T-helper 17 cell (primary cell): ENCODE measurements at regions not wholly inside any gene's neighbourhood (a gene's known extent, or its start where the extent isn't known, plus 50 kb on each side); places are given as distances from the start of the nearest gene placed in this dataset.
"Not testable (repeated sequence)": the region's sequence is repeated elsewhere in the genome, so short reads cannot be mapped to it uniquely, and the experiment has no call there.

Experiments
- ATAC-seq: fragments of 150-1000 bp; cut with Tn5 transposase; 2 replicates; pipeline ENCODE4 v1.10.0; 2021; ENCODE audit warnings: mild to moderate bottlenecking, moderate library complexity
- DNase-seq, 3 donors: peaks; one replicate each; pipeline versions ENCODE4 v3.0.0 to v3.0.0-alpha.2; 2020 to 2021
- H3K9me3 ChIP-seq: one replicate; pipeline ENCODE4 v1.7.0; 2013; ENCODE audit warnings: low read length, mild to moderate bottlenecking; ENCODE audit not compliant: control insufficient read depth, poor library complexity, severe bottlenecking
- H3K27ac Mint-ChIP-seq: one replicate; pipeline ENCODE4 v1.8.0; 2022; ENCODE audit warnings: mild to moderate bottlenecking, moderate library complexity, mixed read lengths
- H3K27me3 Mint-ChIP-seq: one replicate; pipeline ENCODE4 v1.8.0; 2022; ENCODE audit warnings: mixed read lengths
- H3K36me3 Mint-ChIP-seq: one replicate; pipeline ENCODE4 v1.8.0; 2022; ENCODE audit warnings: low read depth, mixed read lengths
- H3K4me1 Mint-ChIP-seq: one replicate; pipeline ENCODE4 v1.8.0; 2022; ENCODE audit warnings: mild to moderate bottlenecking, mixed read lengths
- H3K4me3 Mint-ChIP-seq: one replicate; pipeline ENCODE4 v1.8.0; 2022; ENCODE audit warnings: mild to moderate bottlenecking, moderate library complexity, mixed read lengths

GRCh38 chr22:25334631-25335030 is 115.2 kb downstream of the CRYBB2 start:
- H3K27ac Mint-ChIP-seq, H3K4me1 Mint-ChIP-seq, H3K4me3 Mint-ChIP-seq, DNase-seq, ATAC-seq, H3K36me3 Mint-ChIP-seq, H3K9me3 ChIP-seq: not testable (repeated sequence)
- peaks cover 10% of the 10 kb centered on the region for H3K27me3 Mint-ChIP-seq

GRCh38 chr22:25335276-25335675 is 115.8 kb downstream of the CRYBB2 start:
- H3K4me3 Mint-ChIP-seq, ATAC-seq, H3K4me1 Mint-ChIP-seq, H3K36me3 Mint-ChIP-seq, H3K9me3 ChIP-seq, H3K27me3 Mint-ChIP-seq, DNase-seq, H3K27ac Mint-ChIP-seq: not testable (repeated sequence)

- not testable (repeated sequence) for H3K4me1 Mint-ChIP-seq, H3K9me3 ChIP-seq, H3K4me3 Mint-ChIP-seq, H3K36me3 Mint-ChIP-seq, H3K27ac Mint-ChIP-seq, DNase-seq, H3K27me3 Mint-ChIP-seq, ATAC-seq
These were observed 121.1 kb downstream of the CRYBB2 start for GRCh38 chr22:25340536-25340935.

- ATAC-seq, H3K27me3 Mint-ChIP-seq, H3K4me3 Mint-ChIP-seq: not testable (repeated sequence)
These were observed 124.9 kb downstream of the CRYBB2 start for GRCh38 chr22:25344366-25344765.

GRCh38 chr22:25346859-25347751 is 127.7 kb downstream of the CRYBB2 start:
- Mint-ChIP-seq H3K4me3 (no peak overlapping the region), H3K27ac (no peak overlapping the region), H3K4me1 (peaks cover 2% of the 10 kb centered on the region), H3K36me3 (peaks cover 2% of the 10 kb centered on the region), H3K27me3 (no peaks in the 10 kb centered on the region)
- ATAC-seq, result no peak
- H3K9me3 ChIP-seq, result no peaks in the 10 kb centered on the region
- DNase-seq, result no peak

More at GRCh38 chr22:25344366-25344765, 124.9 kb downstream of the CRYBB2 start:
- H3K27ac Mint-ChIP-seq, H3K4me1 Mint-ChIP-seq, DNase-seq, H3K9me3 ChIP-seq, H3K36me3 Mint-ChIP-seq: not testable (repeated sequence)

- no peaks in the 10 kb centered on the region for H3K27me3 Mint-ChIP-seq
- no peaks in the 10 kb centered on the region for H3K9me3 ChIP-seq
- DNase-seq (no peak), ATAC-seq (no peak)
- peaks cover 2% of the 10 kb centered on the region for H3K4me1 Mint-ChIP-seq
- peaks cover 2% of the 10 kb centered on the region for H3K36me3 Mint-ChIP-seq
- H3K27ac Mint-ChIP-seq, result no peak overlapping the region
- no peak overlapping the region for H3K4me3 Mint-ChIP-seq
These were observed 128.3 kb downstream of the CRYBB2 start for GRCh38 chr22:25347752-25348102.

- no peaks in the 10 kb centered on the region for H3K9me3 ChIP-seq
- Mint-ChIP-seq H3K36me3 (peaks cover 2% of the 10 kb centered on the region), H3K4me3 (no peak overlapping the region), H3K4me1 (peaks cover 2% of the 10 kb centered on the region), H3K27ac (no peak overlapping the region), H3K27me3 (no peaks in the 10 kb centered on the region)
- DNase-seq (no peak), ATAC-seq (no peak)
These were observed 129.0 kb downstream of the CRYBB2 start for GRCh38 chr22:25348391-25348790.

GRCh38 chr22:25348996-25349395 is 129.6 kb downstream of the CRYBB2 start:
- not testable (repeated sequence) for H3K27ac Mint-ChIP-seq, H3K4me1 Mint-ChIP-seq, H3K27me3 Mint-ChIP-seq, DNase-seq, ATAC-seq, H3K36me3 Mint-ChIP-seq, H3K9me3 ChIP-seq, H3K4me3 Mint-ChIP-seq

- Mint-ChIP-seq H3K4me1 (peaks cover 2% of the 10 kb centered on the region), H3K36me3 (peaks cover 8% of the 10 kb centered on the region), H3K27me3 (no peaks in the 10 kb centered on the region), H3K4me3 (no peak overlapping the region), H3K27ac (no peak overlapping the region)
- ATAC-seq (no peak), DNase-seq (no peak)
- no peaks in the 10 kb centered on the region for H3K9me3 ChIP-seq
These were observed 131.1 kb downstream of the CRYBB2 start for GRCh38 chr22:25350551-25350971.

GRCh38 chr22:25351631-25352293 is 132.3 kb downstream of the CRYBB2 start:
- no peak overlapping the region for H3K4me3 Mint-ChIP-seq
- ATAC-seq, result no peak
- H3K9me3 ChIP-seq, result no peaks in the 10 kb centered on the region
- H3K27me3 Mint-ChIP-seq, result no peaks in the 10 kb centered on the region
- no peak overlapping the region for H3K27ac Mint-ChIP-seq
- H3K36me3 Mint-ChIP-seq, result peaks cover 8% of the 10 kb centered on the region
- DNase-seq, result peak in 1 of 3 donors; percentile 6
- H3K4me1 Mint-ChIP-seq, result peaks cover 2% of the 10 kb centered on the region

- Mint-ChIP-seq H3K4me1 (peaks cover 2% of the 10 kb centered on the region), H3K27me3 (no peaks in the 10 kb centered on the region), H3K27ac (no peak overlapping the region), H3K4me3 (no peak overlapping the region), H3K36me3 (peaks cover 10% of the 10 kb centered on the region)
- H3K9me3 ChIP-seq, result no peaks in the 10 kb centered on the region
- ATAC-seq (no peak), DNase-seq (no peak)
These were observed 132.8 kb downstream of the CRYBB2 start for GRCh38 chr22:25352294-25352680.

GRCh38 chr22:25353516-25354445 is 134.3 kb downstream of the CRYBB2 start:
- Mint-ChIP-seq H3K36me3 (peaks cover 16% of the 10 kb centered on the region), H3K4me3 (no peak overlapping the region), H3K27me3 (no peaks in the 10 kb centered on the region), H3K4me1 (peaks cover 2% of the 10 kb centered on the region), H3K27ac (no peak overlapping the region)
- no peaks in the 10 kb centered on the region for H3K9me3 ChIP-seq
- ATAC-seq (no peak), DNase-seq (no peak)

GRCh38 chr22:25354456-25354855 is 135.0 kb downstream of the CRYBB2 start:
- H3K27ac Mint-ChIP-seq, result no peak overlapping the region
- H3K36me3 Mint-ChIP-seq, result peaks cover 15% of the 10 kb centered on the region
- ATAC-seq, result no peak
- peaks cover under 1% of the 10 kb centered on the region for H3K4me1 Mint-ChIP-seq
- H3K27me3 Mint-ChIP-seq, result no peaks in the 10 kb centered on the region
- no peak for DNase-seq
- no peaks in the 10 kb centered on the region for H3K9me3 ChIP-seq
- H3K4me3 Mint-ChIP-seq, result no peak overlapping the region
